Uterus (tissue), 3 donors: ENCODE measurements at regions not wholly inside any gene's neighbourhood (a gene's known extent, or its start where the extent isn't known, plus 50 kb on each side); places are given as distances from the start of the nearest gene placed in this dataset.

Experiments used
- DNase-seq, 2 donors: peaks; one replicate each; pipeline ENCODE4 v3.0.0-alpha.2; 2019 to 2020
- H3K27ac ChIP-seq, 2 donors: fragments of 200-600 bp; sonication (generic); 1 replicate in 1 of 2; 2 replicates in 1 of 2; pipeline ENCODE4 v1.5.1; 2016 to 2018
- H3K27me3 ChIP-seq, 2 donors: fragments of 200-600 bp; sonication (generic); one replicate each; pipeline ENCODE4 v1.5.1; 2018 to 2019; ENCODE audit warnings: control low read depth in 1 of 2
- H3K36me3 ChIP-seq, 2 donors: fragments of 200-600 bp; sonication (generic); one replicate each; pipeline ENCODE4 v1.5.1; 2019; ENCODE audit warnings: control low read depth in 1 of 2
- H3K4me1 ChIP-seq, 2 donors: fragments of 200-600 bp; sonication (generic); one replicate each; pipeline ENCODE4 v1.5.1; 2018 to 2019; ENCODE audit warnings: control low read depth in 1 of 2
- H3K4me3 ChIP-seq, 2 donors: fragments of 200-600 bp; sonication (generic); 1 replicate in 1 of 2; 2 replicates in 1 of 2; pipeline ENCODE4 v1.5.1; 2018 to 2019; ENCODE audit warnings: mild to moderate bottlenecking in 1 of 2
- H3K9me3 ChIP-seq, 2 donors: fragments of 200-600 bp; sonication (generic); one replicate each; pipeline ENCODE4 v1.5.1; 2019; ENCODE audit warnings: control low read depth in 1 of 2
- CTCF ChIP-seq, 4 experiments: fragments of 200-600 bp in 2 of 4; fragments of 450-650 bp in 2 of 4; sonication (generic) in 2 of 4; IDR thresholded peaks; one replicate each; pipeline ENCODE4 v1.5.1; 2016 to 2019; ENCODE audit warnings: antibody characterized with exemption in 4 of 4, mild to moderate bottlenecking in 2 of 4, moderate library complexity in 1 of 4
- POLR2A ChIP-seq, 2 donors: fragments of 450-650 bp; IDR thresholded peaks; one replicate each; pipeline ENCODE4 v1.6.1; 2016; ENCODE audit warnings: antibody characterized with exemption in 2 of 2, mild to moderate bottlenecking in 1 of 2, moderate library complexity in 1 of 2
- intact Hi-C: fragments of 100-400 bp; cut with DNase I; formaldehyde crosslinking; loops from one replicate; pipeline ENCODE4 v1.15.1; 2023; ENCODE audit warnings: low total_unique reads
- donor health status: DM: yes; HTN: yes; CAD: no.

- Histone ChIP-seq H3K27ac (no peak overlapping the region), H3K9me3 (no peaks in the 10 kb centered on the region), H3K36me3 (no peaks in the 10 kb centered on the region), H3K27me3 (no peaks in the 10 kb centered on the region), H3K4me1 (no peaks in the 10 kb centered on the region), H3K4me3 (no peak overlapping the region)
- DNase-seq: no peak
- intact Hi-C loops: no loop called here
- TF ChIP-seq CTCF (IDR thresholded peaks at IDR 0.05): no peak
- TF ChIP-seq POLR2A (IDR thresholded peaks at IDR 0.05): no peak
Observed at GRCh38 chr2:57943315-57943714, 103.3 kb upstream of the VRK2 start.

GRCh38 chr2:57947398-57947797, 99.2 kb upstream of the VRK2 start:
- H3K27ac ChIP-seq: no peak overlapping the region
- TF ChIP-seq CTCF (IDR thresholded peaks at IDR 0.05) (no peak), POLR2A (IDR thresholded peaks at IDR 0.05) (no peak)
- H3K36me3 ChIP-seq: no peaks in the 10 kb centered on the region
- DNase-seq: no peak
- H3K4me1 ChIP-seq: no peaks in the 10 kb centered on the region
- intact Hi-C loops: no loop called here
- no peaks in the 10 kb centered on the region for H3K9me3 ChIP-seq
- no peaks in the 10 kb centered on the region for H3K27me3 ChIP-seq
- H3K4me3 ChIP-seq: no peak overlapping the region

GRCh38 chr2:57954020-57954419, 92.6 kb upstream of the VRK2 start:
- Histone ChIP-seq H3K4me3 (no peak overlapping the region), H3K4me1 (no peaks in the 10 kb centered on the region), H3K36me3 (no peaks in the 10 kb centered on the region), H3K27ac (no peak overlapping the region), H3K9me3 (no peaks in the 10 kb centered on the region), H3K27me3 (no peaks in the 10 kb centered on the region)
- DNase-seq: no peak
- intact Hi-C loops: no loop called here
- TF ChIP-seq POLR2A (IDR thresholded peaks at IDR 0.05) (no peak), CTCF (IDR thresholded peaks at IDR 0.05) (no peak)

- TF ChIP-seq CTCF (IDR thresholded peaks at IDR 0.05) (no peak), POLR2A (IDR thresholded peaks at IDR 0.05) (no peak)
- intact Hi-C loops: no loop called here
Observed at GRCh38 chr2:57957238-57957637, 89.4 kb upstream of the VRK2 start.

GRCh38 chr2:57959390-57959789, 87.2 kb upstream of the VRK2 start:
- intact Hi-C loops: no loop called here
- Histone ChIP-seq H3K9me3 (no peaks in the 10 kb centered on the region), H3K27ac (no peak overlapping the region), H3K4me3 (no peak overlapping the region), H3K4me1 (no peaks in the 10 kb centered on the region), H3K27me3 (no peaks in the 10 kb centered on the region), H3K36me3 (no peaks in the 10 kb centered on the region)
- TF ChIP-seq POLR2A (IDR thresholded peaks at IDR 0.05): no peak
- no peak for TF ChIP-seq CTCF (IDR thresholded peaks at IDR 0.05)
- DNase-seq: no peak

More at GRCh38 chr2:57957238-57957637, 89.4 kb upstream of the VRK2 start:
- Histone ChIP-seq H3K27ac (no peak overlapping the region), H3K27me3 (no peaks in the 10 kb centered on the region), H3K4me3 (no peak overlapping the region), H3K9me3 (no peaks in the 10 kb centered on the region), H3K4me1 (no peaks in the 10 kb centered on the region), H3K36me3 (no peaks in the 10 kb centered on the region)
- DNase-seq: no peak
